BLaER1 (cell line): ENCODE measurements at regions not wholly inside any gene's neighbourhood (a gene's known extent, or its start where the extent isn't known, plus 50 kb on each side); places are given as distances from the start of the nearest gene placed in this dataset.
"Not testable (repeated sequence)": the region's sequence is repeated elsewhere in the genome, so short reads cannot be mapped to it uniquely, and the experiment has no call there.

ENCODE experiments used
- H3K27ac ChIP-seq: shearing (Covaris generic); formaldehyde crosslinking; 2 replicates; pipeline ENCODE4 v1.8.1; 2022
- H3K27me3 ChIP-seq: shearing (Covaris generic); formaldehyde crosslinking; 2 replicates; pipeline ENCODE4 v1.8.1; 2022
- H3K36me3 ChIP-seq: shearing (Covaris generic); formaldehyde crosslinking; 2 replicates; pipeline ENCODE4 v1.8.1; 2022
- H3K4me1 ChIP-seq: shearing (Covaris generic); formaldehyde crosslinking; 2 replicates; pipeline ENCODE4 v1.8.1; 2022
- H3K4me2 ChIP-seq: shearing (Covaris generic); formaldehyde crosslinking; 2 replicates; pipeline ENCODE4 v1.8.1; 2022
- H3K4me3 ChIP-seq: shearing (Covaris generic); formaldehyde crosslinking; 2 replicates; pipeline ENCODE4 v1.8.1; 2022
- H3K9ac ChIP-seq: shearing (Covaris generic); formaldehyde crosslinking; 2 replicates; pipeline ENCODE4 v1.8.1; 2022
- H3K9me3 ChIP-seq: shearing (Covaris generic); formaldehyde crosslinking; 2 replicates; pipeline ENCODE4 v1.8.1; 2022
- H4K20me1 ChIP-seq: shearing (Covaris generic); formaldehyde crosslinking; 2 replicates; pipeline ENCODE4 v1.8.1; 2022
- Cebpa-rat ChIP-seq: shearing (Covaris generic); IDR thresholded peaks from 2 replicates; pipeline ENCODE4 v1.8.1; 2022

- H3K4me1 ChIP-seq, H4K20me1 ChIP-seq, H3K27me3 ChIP-seq: not testable (repeated sequence)
Measured at GRCh38 chr9:91512235-91512634, 88.6 kb upstream of the NFIL3 start.

GRCh38 chr9:91503673-91504081, 80.0 kb upstream of the NFIL3 start:
- Histone ChIP-seq H3K9me3 (no peaks in the 10 kb centered on the region), H3K4me2 (no peak overlapping the region), H3K9ac (no peak overlapping the region), H4K20me1 (no peaks in the 10 kb centered on the region), H3K36me3 (no peaks in the 10 kb centered on the region), H3K4me1 (no peaks in the 10 kb centered on the region), H3K27ac (no peak overlapping the region), H3K4me3 (no peak overlapping the region), H3K27me3 (no peaks in the 10 kb centered on the region)
- TF ChIP-seq Cebpa-rat: no peak

More at GRCh38 chr9:91512235-91512634, 88.6 kb upstream of the NFIL3 start:
- H3K9me3 ChIP-seq: peaks cover 19% of the 10 kb centered on the region
- not testable (repeated sequence) for H3K36me3 ChIP-seq, H3K27ac ChIP-seq, H3K4me3 ChIP-seq, H3K9ac ChIP-seq, H3K4me2 ChIP-seq

- Histone ChIP-seq H4K20me1 (no peaks in the 10 kb centered on the region), H3K36me3 (no peaks in the 10 kb centered on the region), H3K4me1 (no peaks in the 10 kb centered on the region), H3K27me3 (no peaks in the 10 kb centered on the region), H3K9ac (no peak overlapping the region), H3K4me3 (no peak overlapping the region), H3K9me3 (no peaks in the 10 kb centered on the region), H3K27ac (no peak overlapping the region), H3K4me2 (no peak overlapping the region)
- peak; percentile 95 for TF ChIP-seq Cebpa-rat
Measured at GRCh38 chr9:91502913-91503672, 79.5 kb upstream of the NFIL3 start.

- no peaks in the 10 kb centered on the region for H3K4me1 ChIP-seq
- H3K9ac ChIP-seq: no peak overlapping the region
- no peak overlapping the region for H3K4me3 ChIP-seq
- no peak for TF ChIP-seq Cebpa-rat
- no peaks in the 10 kb centered on the region for H3K36me3 ChIP-seq
- no peaks in the 10 kb centered on the region for H3K9me3 ChIP-seq
- H3K4me2 ChIP-seq: no peak overlapping the region
- H3K27me3 ChIP-seq: no peaks in the 10 kb centered on the region
- no peaks in the 10 kb centered on the region for H4K20me1 ChIP-seq
- H3K27ac ChIP-seq: no peak overlapping the region
Measured at GRCh38 chr9:91502475-91502874, 78.8 kb upstream of the NFIL3 start.

GRCh38 chr9:91500509-91501014, 76.9 kb upstream of the NFIL3 start:
- Histone ChIP-seq H4K20me1 (no peaks in the 10 kb centered on the region), H3K9ac (no peak overlapping the region), H3K4me3 (no peak overlapping the region), H3K4me2 (no peak overlapping the region), H3K9me3 (no peaks in the 10 kb centered on the region), H3K27ac (no peak overlapping the region), H3K4me1 (no peaks in the 10 kb centered on the region), H3K27me3 (no peaks in the 10 kb centered on the region), H3K36me3 (no peaks in the 10 kb centered on the region)
- TF ChIP-seq Cebpa-rat: no peak

GRCh38 chr9:91496351-91496750, 72.7 kb upstream of the NFIL3 start:
- Histone ChIP-seq H3K27ac (no peak overlapping the region), H3K4me1 (no peaks in the 10 kb centered on the region), H3K4me3 (no peak overlapping the region), H3K9me3 (0 out of 2 replicates have a peak, but pooled peaks cover 5% of the 10 kb centered on the region), H3K36me3 (no peaks in the 10 kb centered on the region), H4K20me1 (no peaks in the 10 kb centered on the region), H3K27me3 (no peaks in the 10 kb centered on the region), H3K9ac (no peak overlapping the region), H3K4me2 (no peak overlapping the region)
- TF ChIP-seq Cebpa-rat: no peak

- Histone ChIP-seq H3K9ac (no peak overlapping the region), H3K4me2 (no peak overlapping the region)
Measured at GRCh38 chr9:91495450-91495849, 71.8 kb upstream of the NFIL3 start.

GRCh38 chr9:91494751-91495150, 71.1 kb upstream of the NFIL3 start:
- H3K4me2 ChIP-seq: no peak overlapping the region
- no peak overlapping the region for H3K4me3 ChIP-seq
- H3K27ac ChIP-seq: no peak overlapping the region
- TF ChIP-seq Cebpa-rat: no peak
- H3K4me1 ChIP-seq: peaks cover 2% of the 10 kb centered on the region
- no peaks in the 10 kb centered on the region for H3K27me3 ChIP-seq
- no peaks in the 10 kb centered on the region for H3K36me3 ChIP-seq
- H3K9me3 ChIP-seq: 0 out of 2 replicates have a peak, but pooled peaks cover 5% of the 10 kb centered on the region
- H3K9ac ChIP-seq: no peak overlapping the region
- no peaks in the 10 kb centered on the region for H4K20me1 ChIP-seq

More at GRCh38 chr9:91495450-91495849, 71.8 kb upstream of the NFIL3 start:
- no peaks in the 10 kb centered on the region for H4K20me1 ChIP-seq
- H3K9me3 ChIP-seq: 0 out of 2 replicates have a peak, but pooled peaks cover 5% of the 10 kb centered on the region
- no peaks in the 10 kb centered on the region for H3K36me3 ChIP-seq
- no peak for TF ChIP-seq Cebpa-rat
- no peak overlapping the region for H3K27ac ChIP-seq
- H3K27me3 ChIP-seq: no peaks in the 10 kb centered on the region
- no peaks in the 10 kb centered on the region for H3K4me1 ChIP-seq
- no peak overlapping the region for H3K4me3 ChIP-seq

GRCh38 chr9:91492237-91492636, 68.6 kb upstream of the NFIL3 start:
- Histone ChIP-seq H3K9ac (no peak overlapping the region), H3K27ac (no peak overlapping the region), H3K9me3 (peaks cover 8% of the 10 kb centered on the region), H4K20me1 (no peaks in the 10 kb centered on the region), H3K4me1 (peaks cover 17% of the 10 kb centered on the region), H3K27me3 (no peaks in the 10 kb centered on the region), H3K36me3 (no peaks in the 10 kb centered on the region), H3K4me2 (no peak overlapping the region), H3K4me3 (no peak overlapping the region)
- no peak for TF ChIP-seq Cebpa-rat

GRCh38 chr9:91491624-91492023, 68.0 kb upstream of the NFIL3 start:
- peaks cover 17% of the 10 kb centered on the region for H3K4me1 ChIP-seq
- peaks cover 11% of the 10 kb centered on the region for H3K9me3 ChIP-seq
- TF ChIP-seq Cebpa-rat: no peak
- no peaks in the 10 kb centered on the region for H4K20me1 ChIP-seq
- H3K4me2 ChIP-seq: no peak overlapping the region
- no peak overlapping the region for H3K4me3 ChIP-seq
- no peak overlapping the region for H3K9ac ChIP-seq
- no peaks in the 10 kb centered on the region for H3K27me3 ChIP-seq
- H3K36me3 ChIP-seq: no peaks in the 10 kb centered on the region
- no peak overlapping the region for H3K27ac ChIP-seq
